SIG-M5 (cell line): ENCODE measurements at regions not wholly inside any gene's neighbourhood (a gene's known extent, or its start where the extent isn't known, plus 50 kb on each side); places are given as distances from the start of the nearest gene placed in this dataset.
"Not testable (repeated sequence)": the region's sequence is repeated elsewhere in the genome, so short reads cannot be mapped to it uniquely, and the experiment has no call there.

Source experiments
- DNase-seq: peaks from one replicate; lab custom pipeline; 2025; lab: John Stamatoyannopoulos, UW

DNA sequence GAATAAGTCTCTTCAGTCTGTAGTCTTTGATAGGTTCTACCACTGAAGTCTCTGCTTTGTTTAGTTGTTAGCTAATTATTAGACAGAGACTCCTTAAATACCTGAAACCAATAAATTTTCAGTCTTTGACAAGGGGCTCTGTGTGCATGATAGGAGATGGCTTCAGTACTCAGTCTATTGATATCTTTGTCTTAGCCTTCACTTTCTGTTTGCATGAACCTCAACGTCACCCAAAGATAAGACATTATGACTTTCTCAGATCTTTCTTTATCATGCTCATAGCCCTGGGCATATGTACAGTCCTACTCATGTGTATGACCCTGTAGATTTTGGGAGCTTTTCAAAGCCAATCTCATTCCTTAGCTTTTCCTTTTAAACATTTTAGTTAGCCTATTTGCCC, 183.5 kb upstream of the GCFC2 start:
- DNase-seq = no peak

GRCh38 chr2:75892490-75892889, 181.8 kb upstream of the GCFC2 start:
- no peak for DNase-seq

DNA sequence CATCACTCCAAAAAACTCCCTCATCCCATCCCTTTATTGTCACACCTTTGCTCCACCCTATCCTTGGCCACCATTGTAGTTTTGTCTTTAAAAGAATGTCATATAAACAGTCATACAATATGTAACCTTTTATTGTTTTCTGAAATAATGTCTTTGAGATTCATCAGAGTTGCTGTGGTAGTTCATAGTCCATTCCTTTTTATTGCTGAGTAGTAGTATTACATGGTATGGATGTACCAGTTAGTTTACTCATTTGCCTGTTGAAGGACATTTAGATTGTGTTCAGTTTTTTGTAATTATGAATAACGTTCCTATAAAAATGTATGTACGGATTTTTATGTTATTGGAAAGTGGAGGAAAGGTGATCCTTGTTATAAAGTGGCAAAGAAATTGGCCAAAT, 171.8 kb upstream of the GCFC2 start:
- no peak for DNase-seq

DNA sequence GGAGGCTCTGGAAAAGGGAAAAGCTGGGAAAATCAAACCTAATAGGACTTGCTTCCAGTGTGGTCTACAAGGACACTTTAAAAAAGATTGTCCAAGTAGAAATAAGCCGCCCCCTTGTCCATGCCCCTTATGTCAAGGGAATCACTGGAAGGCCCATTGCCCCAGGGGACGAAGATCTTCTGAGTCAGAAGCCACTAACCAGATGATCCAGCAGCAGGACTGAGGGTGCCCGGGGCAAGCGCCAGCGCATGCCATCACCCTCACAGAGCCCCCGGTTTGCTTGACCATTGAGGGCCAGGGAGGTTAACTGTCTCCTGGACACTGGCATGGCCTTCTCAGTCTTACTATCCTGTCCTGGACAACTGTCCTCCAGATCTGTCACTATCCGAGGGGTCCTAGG, 164.9 kb upstream of the GCFC2 start:
- DNase-seq = not testable (repeated sequence)

- DNase-seq = not testable (repeated sequence)
Observed at GRCh38 chr2:75871762-75872614, 161.3 kb upstream of the GCFC2 start.

DNA sequence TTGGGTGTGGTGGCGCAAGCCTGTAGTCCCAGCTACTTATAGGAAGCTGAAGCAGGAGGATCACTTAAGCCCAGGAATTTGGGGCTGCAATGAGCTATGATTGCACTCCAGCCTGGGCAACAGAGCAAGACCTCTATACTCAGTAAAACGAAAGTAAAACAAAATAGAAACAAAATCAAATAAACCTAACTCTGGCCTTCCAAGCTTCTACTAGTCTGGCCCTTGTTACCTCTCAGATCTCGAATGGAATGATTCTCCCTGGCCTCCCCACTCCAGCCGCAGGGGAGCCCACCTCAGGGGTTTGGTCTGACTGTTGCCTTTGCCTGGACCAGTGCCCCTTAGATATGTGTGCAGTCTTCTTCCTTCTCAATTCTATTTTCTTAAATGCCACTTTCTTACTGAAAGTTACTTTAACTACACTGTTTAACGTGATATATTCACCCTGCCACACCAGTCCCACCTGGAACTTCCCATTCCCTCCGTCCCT, 160.0 kb upstream of the GCFC2 start:
- no peak for DNase-seq

GRCh38 chr2:75870133-75870532, 159.4 kb upstream of the GCFC2 start:
- no peak for DNase-seq

DNA sequence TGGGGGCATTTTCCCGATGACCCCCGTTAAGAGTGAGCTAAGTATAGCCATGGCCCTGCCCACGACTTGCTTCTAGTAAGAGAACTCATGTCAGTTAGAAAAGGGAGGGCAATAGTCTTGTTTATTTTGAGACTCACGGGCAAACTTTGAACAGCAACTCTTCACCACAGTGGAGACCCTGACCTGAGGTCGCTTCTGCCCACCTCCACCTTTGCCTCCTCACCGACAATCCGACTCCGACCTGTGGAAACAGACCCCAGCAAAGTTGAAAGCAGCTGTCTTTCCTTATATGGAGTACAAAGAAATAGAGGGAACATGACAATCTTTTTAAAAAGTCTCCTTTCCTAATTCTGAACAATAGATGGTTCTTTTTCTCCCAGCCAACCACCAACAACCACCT, 155.0 kb upstream of the GCFC2 start:
- no peak for DNase-seq

- DNase-seq = no peak
Observed at GRCh38 chr2:75865083-75865482, 154.4 kb upstream of the GCFC2 start.

- no peak for DNase-seq
Observed at GRCh38 chr2:75862547-75862946, 151.8 kb upstream of the GCFC2 start.

GRCh38 chr2:75853436-75853835, 142.7 kb upstream of the GCFC2 start:
- DNase-seq = no peak

- DNase-seq = no peak
Observed at GRCh38 chr2:75852639-75853038, 141.9 kb upstream of the GCFC2 start.

GRCh38 chr2:75846683-75847190, 136.0 kb upstream of the GCFC2 start:
- DNase-seq = no peak

DNA sequence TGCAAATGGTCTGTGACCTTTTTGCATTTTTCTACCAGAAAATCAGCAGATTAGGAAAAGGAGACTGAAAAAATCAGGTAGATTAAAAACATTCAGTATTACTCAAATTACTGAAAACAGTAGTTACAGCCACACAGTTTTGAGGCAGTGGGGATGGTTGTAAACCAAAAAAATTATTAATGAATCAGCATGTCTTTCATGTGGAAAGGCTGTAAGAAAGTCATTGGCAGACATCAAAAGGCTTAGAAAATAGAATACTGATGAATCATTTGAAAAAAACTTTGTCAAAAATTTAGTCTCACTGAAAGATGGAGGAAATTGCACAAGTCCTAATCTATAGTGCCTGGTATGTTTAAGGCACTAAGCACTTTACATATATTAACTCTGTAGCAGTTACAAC, 133.9 kb upstream of the GCFC2 start:
- no peak for DNase-seq

DNA sequence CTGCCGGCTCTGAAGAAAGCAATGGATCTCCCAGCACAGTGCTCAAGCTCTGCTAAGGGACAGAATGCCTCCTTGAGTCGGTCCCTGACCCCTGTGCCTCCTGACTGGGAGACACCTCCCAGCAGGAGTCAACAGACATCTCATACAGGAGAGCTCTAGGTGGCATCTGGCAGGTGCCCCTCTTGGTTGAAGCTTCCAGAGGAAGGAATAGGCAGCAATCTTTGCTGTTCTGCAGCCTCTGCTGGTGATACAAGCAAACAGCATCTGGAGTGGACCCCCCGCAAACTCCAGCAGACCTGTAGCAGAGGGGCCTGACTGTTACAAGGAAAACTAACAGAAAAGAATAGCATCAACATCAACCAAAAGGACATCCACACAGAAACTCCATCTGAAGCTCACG, 123.9 kb upstream of the GCFC2 start:
- not testable (repeated sequence) for DNase-seq

- no peak for DNase-seq
Observed at GRCh38 chr2:75833386-75833785, 122.7 kb upstream of the GCFC2 start.

GRCh38 chr2:75828826-75829225, 118.1 kb upstream of the GCFC2 start:
- no peak for DNase-seq

- DNase-seq = not testable (repeated sequence)
Observed at GRCh38 chr2:75823515-75823914, 112.8 kb upstream of the GCFC2 start.

DNA sequence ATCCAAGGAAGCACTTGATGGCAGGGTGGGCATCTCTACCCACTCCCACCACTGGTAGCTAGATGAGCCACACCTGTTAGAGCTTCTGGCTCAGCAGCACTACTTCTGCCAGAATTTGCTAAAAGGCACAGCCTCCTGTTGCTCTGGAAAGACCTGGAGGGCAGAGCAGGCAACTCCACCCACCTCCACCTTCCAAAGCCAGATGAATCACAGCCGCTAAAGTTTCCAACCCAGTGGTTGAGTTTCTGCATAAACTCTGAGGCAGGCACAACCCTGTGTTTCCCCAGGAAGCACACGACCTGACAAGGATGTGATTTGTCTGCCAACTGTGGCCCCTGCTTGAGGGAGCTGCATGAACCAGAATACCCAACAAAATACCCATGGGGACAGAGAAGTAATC, 111.6 kb upstream of the GCFC2 start:
- DNase-seq = no peak

DNA sequence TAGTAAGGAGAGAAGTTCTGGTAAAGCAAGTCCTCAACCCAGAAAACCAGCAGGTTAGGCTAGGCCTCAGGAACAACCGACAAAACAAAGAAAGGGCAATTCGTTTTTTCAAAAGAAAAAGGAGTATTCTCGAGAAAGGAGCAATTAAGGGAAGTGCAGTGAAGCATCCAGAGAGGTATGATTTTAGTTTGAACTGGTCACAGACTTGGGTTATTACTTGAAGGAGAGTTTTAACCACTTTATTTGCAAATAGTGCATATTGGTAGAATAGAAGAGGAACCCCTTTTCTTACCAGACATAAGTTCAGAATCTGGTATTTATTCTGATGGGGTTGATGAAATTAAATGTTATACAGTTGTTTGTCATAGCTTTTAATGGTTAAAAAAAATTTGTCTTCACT, 110.0 kb upstream of the GCFC2 start:
- no peak for DNase-seq

- DNase-seq = no peak
Observed at GRCh38 chr2:75810611-75811330, 100.1 kb upstream of the GCFC2 start.

GRCh38 chr2:75808793-75809535, 98.2 kb upstream of the GCFC2 start:
- DNase-seq = no peak
